Subcutaneous abdominal adipose tissue (tissue), 5 donors: ENCODE measurements at regions not wholly inside any gene's neighbourhood (a gene's known extent, or its start where the extent isn't known, plus 50 kb on each side); places are given as distances from the start of the nearest gene placed in this dataset.

Experiments
- H3K27ac ChIP-seq: one replicate; pipeline ENCODE4 v1.7.0; 2013; ENCODE audit warnings: low read depth, mild to moderate bottlenecking, inconsistent platforms, low read length, moderate library complexity
- H3K27me3 ChIP-seq, 5 donors: one replicate each; pipeline ENCODE4 v1.7.0; 2013; ENCODE audit warnings: low read length in 5 of 5, inconsistent platforms in 1 of 5; ENCODE audit not compliant: control insufficient read depth in 5 of 5, insufficient read depth in 4 of 5
- H3K36me3 ChIP-seq, 5 donors: one replicate each; pipeline ENCODE4 v1.7.0; 2013; ENCODE audit warnings: low read length in 5 of 5; ENCODE audit not compliant: control insufficient read depth in 5 of 5, insufficient read depth in 5 of 5
- H3K4me1 ChIP-seq, 5 donors: one replicate each; pipeline ENCODE4 v1.7.0; 2013; ENCODE audit warnings: low read length in 5 of 5, mild to moderate bottlenecking in 3 of 5, moderate library complexity in 1 of 5; ENCODE audit not compliant: control insufficient read depth in 5 of 5, insufficient read depth in 5 of 5
- H3K4me3 ChIP-seq, 5 donors: one replicate each; pipeline ENCODE4 v1.7.0; 2013; ENCODE audit warnings: low read length in 5 of 5, low read depth in 1 of 5
- H3K9ac ChIP-seq, 5 donors: one replicate each; pipeline ENCODE4 v1.7.0; 2013; ENCODE audit warnings: low read length in 5 of 5, mild to moderate bottlenecking in 4 of 5, moderate library complexity in 3 of 5
- H3K9me3 ChIP-seq, 5 donors: one replicate each; pipeline ENCODE4 v1.7.0; 2013; ENCODE audit warnings: low read length in 5 of 5; ENCODE audit not compliant: control insufficient read depth in 5 of 5
- donor health status: healthy.
- donor health status: healthy.
- donor health status: healthy.
- donor health status: healthy.
- donor health status: healthy.

DNA sequence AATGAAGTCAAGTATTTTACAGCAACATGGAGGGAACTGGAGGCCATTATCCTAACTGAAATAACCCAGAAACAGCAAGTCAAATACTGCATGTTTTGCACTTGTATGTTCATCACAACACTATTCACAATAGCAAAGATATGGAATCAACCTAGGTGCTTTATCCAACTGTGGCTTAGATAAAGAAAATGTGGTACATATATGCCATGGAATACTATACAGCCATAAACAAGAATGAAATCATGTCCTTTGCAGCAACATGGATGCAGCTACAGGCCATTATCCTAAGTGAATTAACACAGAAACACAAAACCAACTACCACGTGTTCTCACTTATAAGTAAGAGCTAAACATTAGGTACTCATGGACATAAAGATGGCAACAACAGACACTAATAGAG lies 91.5 kb upstream of the E2F3 start:
- no peak overlapping the region for H3K27ac ChIP-seq
- H3K27me3 ChIP-seq, result peaks cover 0 to 5% (median 0%) of the 10 kb centered on the region in 5 donors
- no peak overlapping the region for H3K9ac ChIP-seq
- no peak overlapping the region for H3K4me3 ChIP-seq
- no peaks in the 10 kb centered on the region for H3K36me3 ChIP-seq
- peaks cover 0 to 3% (median 0%) of the 10 kb centered on the region in 5 donors for H3K9me3 ChIP-seq
- no peaks in the 10 kb centered on the region for H3K4me1 ChIP-seq

DNA sequence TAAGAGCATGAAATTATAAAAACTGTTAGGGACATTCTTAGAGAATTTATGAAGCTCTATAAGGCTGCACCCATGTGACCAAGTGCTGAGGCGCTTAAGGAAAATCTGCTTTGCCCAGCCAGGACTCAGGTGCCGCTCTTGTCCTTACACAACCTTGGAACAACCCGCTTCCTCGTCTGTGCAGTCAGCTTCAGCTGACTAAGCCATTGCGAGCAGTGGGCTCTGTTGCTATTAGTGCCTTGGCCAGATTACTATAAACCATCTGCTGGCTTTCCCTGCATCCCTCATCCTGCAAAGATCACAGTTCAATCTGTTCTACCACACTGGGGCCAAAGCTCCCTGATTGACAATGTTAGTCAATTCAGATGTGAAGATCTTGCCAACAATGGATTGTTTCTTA lies 89.1 kb upstream of the E2F3 start:
- Histone ChIP-seq H3K9me3 (peaks cover 0 to 3% (median 0%) of the 10 kb centered on the region in 5 donors), H3K27ac (no peak overlapping the region), H3K27me3 (peaks cover 0 to 5% (median 0%) of the 10 kb centered on the region in 5 donors), H3K4me1 (peaks cover 0 to 5% (median 0%) of the 10 kb centered on the region in 5 donors), H3K4me3 (no peak overlapping the region), H3K9ac (no peak overlapping the region), H3K36me3 (no peaks in the 10 kb centered on the region)

DNA sequence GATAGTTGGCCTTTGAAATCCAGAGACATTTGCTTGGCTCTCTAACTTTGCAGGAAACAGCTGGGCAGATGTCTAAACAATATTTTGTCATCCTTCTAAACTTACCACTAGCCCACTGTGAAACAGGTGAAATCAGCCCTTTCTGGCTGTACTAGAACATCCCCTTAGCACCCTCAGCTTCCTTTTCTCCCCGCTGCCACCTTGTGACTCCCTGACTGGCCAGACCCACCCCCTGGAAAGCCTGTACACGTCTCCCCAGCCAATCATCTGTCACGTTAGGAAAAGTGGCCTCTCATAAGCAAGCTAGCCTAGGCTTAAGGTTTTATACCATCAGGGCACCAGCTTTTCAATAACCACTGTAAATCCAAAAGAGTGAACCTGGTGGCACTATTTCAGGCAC lies 88.6 kb upstream of the E2F3 start:
- Histone ChIP-seq H3K4me1 (peaks cover 0 to 5% (median 0%) of the 10 kb centered on the region in 5 donors), H3K27me3 (peaks cover 0 to 5% (median 0%) of the 10 kb centered on the region in 5 donors), H3K9me3 (peaks cover 0 to 3% (median 0%) of the 10 kb centered on the region in 5 donors), H3K9ac (no peak overlapping the region), H3K36me3 (no peaks in the 10 kb centered on the region), H3K27ac (no peak overlapping the region), H3K4me3 (no peak overlapping the region)

DNA sequence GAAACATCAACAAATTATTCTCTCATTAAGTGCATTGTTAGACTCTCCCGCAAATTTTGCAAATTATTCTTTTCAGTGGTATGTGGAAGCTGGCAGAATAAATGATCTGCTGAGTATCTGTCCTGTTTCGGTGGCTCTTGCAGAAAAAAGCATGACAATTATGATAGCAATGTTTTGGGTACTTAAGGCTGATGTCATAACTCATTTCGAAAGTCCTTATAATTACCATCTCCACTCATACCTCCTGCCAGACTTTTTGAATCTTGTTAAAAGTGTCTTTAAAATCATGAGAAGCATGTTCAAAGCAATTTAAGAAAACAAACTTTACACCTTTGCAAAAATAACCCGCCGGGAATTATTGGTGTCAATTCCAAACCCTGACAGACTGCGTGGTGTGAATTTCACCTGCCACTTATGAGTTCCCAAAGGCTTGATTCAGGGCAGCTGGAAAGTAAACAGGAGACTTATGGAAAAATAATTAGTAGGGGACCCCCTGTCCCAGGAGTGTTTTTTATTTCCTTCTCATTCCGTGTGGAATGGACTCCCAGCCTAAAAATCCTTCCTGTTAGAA lies 87.6 kb upstream of the E2F3 start:
- Histone ChIP-seq H3K4me1 (peaks cover 0 to 5% (median 0%) of the 10 kb centered on the region in 5 donors), H3K9me3 (peaks cover 0 to 3% (median 0%) of the 10 kb centered on the region in 5 donors), H3K27ac (no peak overlapping the region), H3K4me3 (no peak overlapping the region), H3K36me3 (no peaks in the 10 kb centered on the region), H3K9ac (no peak overlapping the region), H3K27me3 (peaks cover 0 to 5% (median 0%) of the 10 kb centered on the region in 5 donors)

DNA sequence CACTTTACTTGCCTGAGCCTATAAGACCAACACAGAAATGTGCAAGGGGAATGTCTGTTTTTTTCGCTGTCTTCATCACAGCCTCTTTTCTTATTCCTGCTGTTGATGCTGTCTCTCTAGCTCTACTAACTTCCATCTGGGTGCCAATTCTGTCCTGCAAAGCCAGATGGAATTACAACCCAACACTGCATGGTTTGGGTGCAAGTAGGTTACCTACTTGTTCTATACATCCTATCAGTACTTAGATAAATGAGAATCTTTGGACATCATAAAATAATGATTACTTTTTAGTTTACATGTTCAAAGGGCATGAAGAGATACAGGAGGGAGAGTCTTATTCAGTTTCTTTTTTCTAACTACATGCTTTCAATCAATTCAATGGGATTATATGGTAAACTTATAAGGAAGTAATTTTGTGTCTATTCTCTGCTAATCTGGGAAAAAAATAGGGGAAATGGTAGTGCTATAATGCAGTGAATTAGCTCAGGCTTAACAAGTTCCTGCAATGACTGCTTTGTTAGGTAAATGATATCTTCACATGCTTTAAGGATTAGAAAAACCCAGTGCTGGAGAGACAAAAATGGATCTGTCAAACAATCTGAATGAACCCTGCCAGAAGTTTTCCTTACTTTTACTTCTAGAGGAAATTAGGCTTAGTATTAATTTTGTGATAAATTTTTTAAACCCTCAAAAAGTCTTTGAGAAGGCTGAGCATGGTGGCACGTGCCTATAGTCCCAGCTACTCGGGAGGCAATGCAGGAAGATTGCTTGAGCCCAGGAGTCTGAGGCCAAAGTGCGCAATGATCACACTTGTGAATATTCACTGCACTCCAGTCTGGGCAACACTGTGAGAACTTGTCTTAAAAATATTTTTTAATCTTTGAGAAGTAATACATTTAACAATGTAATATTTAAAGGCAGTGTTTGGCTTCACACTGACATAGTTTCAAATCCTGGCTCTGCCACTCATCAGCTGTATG lies 86.5 kb upstream of the E2F3 start:
- Histone ChIP-seq H3K4me3 (no peak overlapping the region), H3K9ac (no peak overlapping the region), H3K36me3 (no peaks in the 10 kb centered on the region), H3K27ac (no peak overlapping the region), H3K4me1 (peaks cover 0 to 5% (median 0%) of the 10 kb centered on the region in 5 donors), H3K27me3 (peaks cover 0 to 5% (median 0%) of the 10 kb centered on the region in 5 donors), H3K9me3 (peaks cover 0 to 2% (median 0%) of the 10 kb centered on the region in 5 donors)

DNA sequence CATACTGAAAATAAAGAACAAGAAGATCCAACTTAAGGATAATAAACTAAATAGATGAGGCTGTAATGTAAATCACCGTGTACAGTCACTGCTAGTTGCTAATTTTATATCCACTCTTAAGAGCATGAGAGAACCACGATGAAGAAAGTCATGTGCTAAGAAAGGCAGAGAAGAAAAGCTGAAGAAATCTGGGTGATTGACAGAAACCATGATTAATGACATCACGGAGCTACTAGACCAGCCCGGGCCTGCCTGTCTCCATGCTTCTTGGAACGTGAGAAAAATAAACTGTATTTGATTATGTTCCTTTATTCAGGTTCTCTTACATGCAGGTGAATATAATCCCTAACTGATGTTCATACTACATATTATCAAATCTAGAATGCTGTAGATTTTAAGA lies 84.2 kb upstream of the E2F3 start:
- no peaks in the 10 kb centered on the region for H3K36me3 ChIP-seq
- no peak overlapping the region for H3K27ac ChIP-seq
- H3K27me3 ChIP-seq, result peaks cover 0 to 5% (median 0%) of the 10 kb centered on the region in 5 donors
- no peak overlapping the region for H3K4me3 ChIP-seq
- H3K4me1 ChIP-seq, result peaks cover 0 to 7% (median 0%) of the 10 kb centered on the region in 5 donors
- no peaks in the 10 kb centered on the region for H3K9me3 ChIP-seq
- no peak overlapping the region for H3K9ac ChIP-seq

DNA sequence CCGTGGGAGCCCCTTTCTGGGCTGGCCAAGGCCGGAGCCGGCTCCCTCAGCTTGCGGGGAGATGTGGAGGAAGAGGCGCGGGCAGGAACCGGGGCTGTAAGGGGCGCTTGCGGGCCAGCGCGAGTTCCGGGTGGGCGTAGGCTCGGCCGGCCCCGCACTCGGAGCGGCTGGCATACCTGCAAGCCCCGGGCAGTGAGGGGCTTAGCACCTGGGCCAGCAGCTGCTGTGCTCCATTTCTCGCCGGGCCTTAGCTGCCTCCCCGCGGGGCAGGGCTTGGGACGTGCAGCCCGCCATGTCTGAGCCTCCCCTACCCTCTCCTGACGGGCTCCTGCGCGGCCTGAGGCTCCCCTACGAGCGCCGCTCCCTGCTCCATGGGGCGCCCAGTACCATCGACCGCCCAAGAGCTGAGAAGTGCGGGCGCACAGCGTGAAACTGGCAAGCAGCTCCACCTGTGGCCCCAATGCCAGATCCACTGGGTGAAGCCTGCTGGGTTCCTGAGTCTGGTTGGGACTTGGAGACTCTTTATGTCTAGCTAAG lies 82.8 kb upstream of the E2F3 start:
- no peaks in the 10 kb centered on the region for H3K9me3 ChIP-seq
- H3K36me3 ChIP-seq, result no peaks in the 10 kb centered on the region
- H3K4me1 ChIP-seq, result peaks cover 0 to 7% (median 0%) of the 10 kb centered on the region in 5 donors
- H3K9ac ChIP-seq, result no peak overlapping the region
- H3K27ac ChIP-seq, result no peak overlapping the region
- H3K27me3 ChIP-seq, result no peaks in the 10 kb centered on the region
- no peak overlapping the region for H3K4me3 ChIP-seq

DNA sequence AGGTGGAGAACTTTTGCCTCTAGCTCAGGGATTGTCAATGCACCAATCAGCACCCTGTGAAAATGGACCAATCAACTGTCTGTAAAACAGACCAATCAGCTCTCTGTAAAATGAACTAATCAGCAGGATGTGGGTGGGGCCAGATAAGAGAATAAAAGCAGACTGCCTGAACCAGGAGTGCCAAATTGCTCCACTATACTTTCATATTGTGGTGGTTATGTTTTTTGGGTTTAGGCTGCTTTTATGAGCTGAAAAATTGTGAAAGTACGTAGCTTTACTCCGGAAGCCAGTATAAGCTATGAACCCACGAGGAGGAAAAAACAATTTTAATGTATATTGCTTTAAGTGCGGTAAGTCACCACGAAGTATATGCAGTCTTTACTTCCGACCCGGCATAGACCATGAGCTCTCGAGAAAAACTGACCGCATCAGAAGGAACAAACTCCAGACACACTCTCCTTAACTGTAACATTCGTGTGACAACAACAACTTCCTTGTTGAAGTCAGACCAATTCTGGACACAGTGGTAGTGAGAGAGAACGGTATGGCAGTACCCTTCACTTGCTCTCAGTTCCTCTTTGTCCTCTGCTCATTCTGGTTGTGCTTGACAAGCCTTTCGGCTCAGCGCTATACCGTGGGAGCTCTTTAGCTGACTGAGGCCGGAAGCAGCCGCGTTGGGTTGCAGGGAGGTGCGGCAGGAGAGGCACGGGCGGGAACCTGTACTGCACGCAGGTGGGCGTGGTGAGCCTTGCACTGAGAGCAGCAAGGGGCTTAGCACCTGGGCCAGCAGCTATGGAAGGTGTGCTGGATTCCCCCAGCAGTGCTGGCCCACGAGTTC lies 81.9 kb upstream of the E2F3 start:
- H3K27me3 ChIP-seq, result no peaks in the 10 kb centered on the region
- no peaks in the 10 kb centered on the region for H3K36me3 ChIP-seq
- H3K9me3 ChIP-seq, result no peaks in the 10 kb centered on the region
- H3K4me3 ChIP-seq, result peak overlapping the region in 4 of 5 donors; percentile 5 to 36 (median 20)
- no peak overlapping the region for H3K9ac ChIP-seq
- H3K4me1 ChIP-seq, result peaks cover 0 to 7% (median 0%) of the 10 kb centered on the region in 5 donors
- no peak overlapping the region for H3K27ac ChIP-seq

DNA sequence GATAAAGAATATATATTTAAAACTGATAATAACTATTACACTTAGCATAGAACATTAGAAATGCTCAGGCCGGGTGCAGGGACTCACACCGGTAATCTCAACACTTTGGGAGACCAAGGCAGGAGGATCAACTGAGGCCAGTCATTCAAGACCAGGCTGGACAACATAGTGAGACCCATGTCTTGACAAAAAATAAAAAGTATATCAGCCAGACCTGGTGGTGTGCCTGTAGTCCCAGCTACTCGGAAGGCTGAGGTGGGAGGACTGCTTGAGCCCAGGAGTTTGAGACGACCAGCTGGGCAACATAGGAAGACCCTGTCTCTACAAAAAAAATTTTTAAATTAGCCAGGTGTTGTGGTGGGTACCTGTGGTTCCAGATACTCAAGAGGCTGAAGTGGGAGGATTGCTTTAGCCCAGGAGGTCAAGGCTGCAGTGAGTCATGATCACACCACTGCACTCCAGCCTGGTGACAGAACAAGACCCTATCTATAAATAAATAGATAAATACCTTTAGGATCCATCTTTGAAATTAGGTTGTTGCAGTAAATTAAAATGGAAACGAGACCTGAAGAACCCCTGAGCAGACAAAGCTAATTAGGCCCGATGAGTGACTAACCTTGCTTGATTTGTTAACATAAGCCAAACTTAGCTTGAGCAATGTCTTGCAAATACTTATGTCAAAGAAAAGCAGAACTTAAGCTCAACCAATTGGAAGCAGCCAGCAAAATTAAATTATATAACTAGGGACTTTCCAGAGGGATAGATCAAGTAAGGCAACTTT lies 75.8 kb upstream of the E2F3 start:
- H3K4me3 ChIP-seq, result no peak overlapping the region
- no peaks in the 10 kb centered on the region for H3K36me3 ChIP-seq
- H3K9me3 ChIP-seq, result no peaks in the 10 kb centered on the region
- no peaks in the 10 kb centered on the region for H3K27me3 ChIP-seq
- no peak overlapping the region for H3K9ac ChIP-seq
- no peak overlapping the region for H3K27ac ChIP-seq
- H3K4me1 ChIP-seq, result no peaks in the 10 kb centered on the region
